ENCODE measurements at regions not wholly inside any gene's neighbourhood (a gene's known extent, or its start where the extent isn't known, plus 50 kb on each side); places are given as distances from the start of the nearest gene placed in this dataset.

DNA sequence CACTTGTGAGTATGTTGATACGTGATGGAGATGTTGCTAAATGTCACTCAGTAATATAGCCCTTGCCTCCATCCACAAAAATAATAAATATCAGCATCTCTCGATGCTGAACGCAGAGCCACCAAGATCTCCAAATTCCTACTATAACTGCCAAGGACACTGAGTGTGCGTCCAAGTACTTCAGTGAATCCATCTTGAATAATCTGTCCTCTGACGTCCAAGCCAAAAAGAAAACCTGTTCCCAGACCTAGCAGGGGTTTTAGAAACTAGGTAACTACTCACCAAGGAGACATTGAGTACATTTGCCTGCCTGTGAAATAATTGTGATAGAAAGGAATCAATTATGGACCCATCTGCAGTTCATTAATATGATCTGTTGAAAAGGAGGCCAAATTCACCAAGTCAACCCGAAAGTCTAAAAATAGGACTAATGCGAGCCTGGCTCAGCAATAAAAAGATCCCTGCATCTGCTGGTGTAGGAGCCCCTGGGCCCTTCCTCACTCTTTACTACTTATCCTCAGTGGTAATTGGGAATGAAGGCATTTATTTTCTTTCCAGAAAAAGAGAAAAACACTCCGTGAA, 226.9 kb upstream of the IRF2BP2 start:
- CTCF ChIA-PET = no interaction called here
- intact Hi-C loops (cut with micrococcal nuclease) = no loop called here
- POLR2A ChIA-PET = no interaction called here

DNA sequence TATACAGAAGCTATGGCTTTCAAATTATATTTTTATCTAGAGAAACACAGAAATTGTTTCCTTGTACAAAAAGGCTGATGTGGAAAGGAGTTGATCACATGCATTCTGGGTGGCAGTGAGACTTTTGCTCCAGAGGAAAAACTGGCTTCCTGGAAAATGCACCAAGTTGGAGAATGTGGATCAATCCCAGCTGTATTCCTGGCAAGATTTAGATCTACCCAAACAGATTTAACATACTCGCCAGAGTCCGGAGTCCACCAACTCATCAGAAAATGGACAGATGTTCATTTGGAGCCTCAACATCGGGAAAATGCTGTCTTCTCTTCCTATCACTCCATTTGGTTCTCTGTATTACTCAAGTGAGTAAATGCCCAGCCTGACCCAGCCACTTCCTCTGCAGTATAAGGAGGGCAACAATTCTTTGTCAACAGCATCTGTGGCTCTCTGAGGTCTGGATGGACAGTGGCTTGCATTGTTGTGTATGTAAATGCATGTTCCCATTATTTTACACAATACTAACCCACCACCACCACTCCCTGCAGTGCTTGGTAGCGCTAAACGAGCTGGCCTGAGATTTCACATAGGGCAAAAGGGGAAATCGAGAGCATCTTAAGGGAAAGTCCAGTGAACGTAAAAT, 226.2 kb upstream of the IRF2BP2 start:
- H2AFZ ChIP-seq (ENCODE audit: insufficient read depth, low read depth, low read length, poor library complexity, severe bottlenecking) = no peak overlapping the region
- WGBS (ENCODE audit: insufficient coverage) = 94% methylated on average over 4 of the region's 7 CpGs
- H3K9me3 ChIP-seq (ENCODE audit: control extremely low read depth in 1 of 3, control insufficient read depth in 2 of 3, insufficient read depth in 1 of 3, low read length in 2 of 3) = peaks cover 0 to 3% (median 3%) of the 10 kb centered on the region in 3 donors
- Mint-ChIP-seq H3K4me1 (no peaks in the 10 kb centered on the region), H3K4me3 (no peak overlapping the region), H3K9me3 (ENCODE audit: insufficient read depth) (no peaks in the 10 kb centered on the region), H3K27me3 (no peaks in the 10 kb centered on the region), H3K27ac (no peak overlapping the region)
- intact Hi-C loops (cut with micrococcal nuclease) = no loop called here
- no peak for ATAC-seq (ENCODE audit: low read depth)
- no peaks in the 10 kb centered on the region for H3K79me2 ChIP-seq (ENCODE audit: control insufficient read depth, insufficient read depth, low read length)
- no peak overlapping the region for H3K9ac ChIP-seq (ENCODE audit: low read length)
- DNase-seq = no peak
- ChIA-PET CTCF (no interaction called here), POLR2A (no interaction called here)
- no peaks in the 10 kb centered on the region for H3K36me3 ChIP-seq (replicated peaks in 1 of 2; ENCODE audit: control extremely low read depth in 1 of 2, control insufficient read depth in 1 of 2, extremely low read depth in 1 of 2, insufficient read depth in 2 of 2, low read length in 1 of 2)
- TF ChIP-seq EZH2 (IDR thresholded peaks at IDR 0.05; ENCODE audit: borderline replicate concordance, insufficient read depth, low read depth, low read length, poor library complexity, severe bottlenecking) = no peak
- TF ChIP-seq, protein P1, sequence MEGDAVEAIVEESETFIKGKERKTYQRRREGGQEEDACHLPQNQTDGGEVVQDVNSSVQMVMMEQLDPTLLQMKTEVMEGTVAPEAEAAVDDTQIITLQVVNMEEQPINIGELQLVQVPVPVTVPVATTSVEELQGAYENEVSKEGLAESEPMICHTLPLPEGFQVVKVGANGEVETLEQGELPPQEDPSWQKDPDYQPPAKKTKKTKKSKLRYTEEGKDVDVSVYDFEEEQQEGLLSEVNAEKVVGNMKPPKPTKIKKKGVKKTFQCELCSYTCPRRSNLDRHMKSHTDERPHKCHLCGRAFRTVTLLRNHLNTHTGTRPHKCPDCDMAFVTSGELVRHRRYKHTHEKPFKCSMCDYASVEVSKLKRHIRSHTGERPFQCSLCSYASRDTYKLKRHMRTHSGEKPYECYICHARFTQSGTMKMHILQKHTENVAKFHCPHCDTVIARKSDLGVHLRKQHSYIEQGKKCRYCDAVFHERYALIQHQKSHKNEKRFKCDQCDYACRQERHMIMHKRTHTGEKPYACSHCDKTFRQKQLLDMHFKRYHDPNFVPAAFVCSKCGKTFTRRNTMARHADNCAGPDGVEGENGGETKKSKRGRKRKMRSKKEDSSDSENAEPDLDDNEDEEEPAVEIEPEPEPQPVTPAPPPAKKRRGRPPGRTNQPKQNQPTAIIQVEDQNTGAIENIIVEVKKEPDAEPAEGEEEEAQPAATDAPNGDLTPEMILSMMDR (IDR thresholded peaks at IDR 0.05) = no peak
- H3K27ac ChIP-seq (ENCODE audit: low read length in 2 of 2) = no peak overlapping the region
- no peaks in the 10 kb centered on the region for H3K27me3 ChIP-seq (replicated peaks in 1 of 4; ENCODE audit: control extremely low read depth in 1 of 4, control insufficient read depth in 3 of 4, insufficient read depth in 4 of 4, low read length in 3 of 4)
- no peaks in the 10 kb centered on the region for H4K20me1 ChIP-seq (ENCODE audit: control insufficient read depth, insufficient read depth, low read length, poor library complexity, severe bottlenecking)
- no peak overlapping the region for H3K4me3 ChIP-seq (ENCODE audit: control extremely low read depth in 1 of 5, extremely low read depth in 1 of 5, insufficient read depth in 1 of 5, low read depth in 2 of 5, low read length in 4 of 5)
- H3K4me1 ChIP-seq (ENCODE audit: control insufficient read depth in 2 of 2, insufficient read depth in 2 of 2, low read length in 2 of 2) = no peaks in the 10 kb centered on the region
- H3K4me2 ChIP-seq (replicated peaks; ENCODE audit: low read depth, low read length, poor library complexity, severe bottlenecking) = no peak overlapping the region

More for the DNA sequence above, 226.9 kb upstream of the IRF2BP2 start:
- no peak overlapping the region for H3K27ac ChIP-seq (ENCODE audit: low read length in 2 of 2)
- DNase-seq (no peak), ATAC-seq (ENCODE audit: low read depth) (no peak)
- H3K4me3 Mint-ChIP-seq = no peak overlapping the region
- no peak overlapping the region for H3K4me3 ChIP-seq (ENCODE audit: control extremely low read depth in 1 of 5, extremely low read depth in 1 of 5, insufficient read depth in 1 of 5, low read depth in 2 of 5, low read length in 4 of 5)
- H3K27ac Mint-ChIP-seq = no peak overlapping the region
- H3K9me3 ChIP-seq (ENCODE audit: control extremely low read depth in 1 of 3, control insufficient read depth in 2 of 3, insufficient read depth in 1 of 3, low read length in 2 of 3) = peaks cover 0 to 3% (median 3%) of the 10 kb centered on the region in 3 donors
- H3K9ac ChIP-seq (ENCODE audit: low read length) = no peak overlapping the region
- 100% methylated on average over 2 of the region's 8 CpGs for WGBS (ENCODE audit: insufficient coverage)
- H3K27me3 Mint-ChIP-seq = no peaks in the 10 kb centered on the region
- no peak overlapping the region for H2AFZ ChIP-seq (ENCODE audit: insufficient read depth, low read depth, low read length, poor library complexity, severe bottlenecking)
- no peaks in the 10 kb centered on the region for H4K20me1 ChIP-seq (ENCODE audit: control insufficient read depth, insufficient read depth, low read length, poor library complexity, severe bottlenecking)
- TF ChIP-seq, protein P1 (IDR thresholded peaks at IDR 0.05) = no peak
- TF ChIP-seq EZH2 (IDR thresholded peaks at IDR 0.05; ENCODE audit: borderline replicate concordance, insufficient read depth, low read depth, low read length, poor library complexity, severe bottlenecking) = no peak
- no peak overlapping the region for H3K4me2 ChIP-seq (replicated peaks; ENCODE audit: low read depth, low read length, poor library complexity, severe bottlenecking)
- H3K36me3 ChIP-seq (replicated peaks in 1 of 2; ENCODE audit: control extremely low read depth in 1 of 2, control insufficient read depth in 1 of 2, extremely low read depth in 1 of 2, insufficient read depth in 2 of 2, low read length in 1 of 2) = no peaks in the 10 kb centered on the region
- H3K79me2 ChIP-seq (ENCODE audit: control insufficient read depth, insufficient read depth, low read length) = no peaks in the 10 kb centered on the region
- peaks cover 5% of the 10 kb centered on the region for H3K4me1 Mint-ChIP-seq
- H3K27me3 ChIP-seq (replicated peaks in 1 of 4; ENCODE audit: control extremely low read depth in 1 of 4, control insufficient read depth in 3 of 4, insufficient read depth in 4 of 4, low read length in 3 of 4) = no peaks in the 10 kb centered on the region
- H3K9me3 Mint-ChIP-seq (ENCODE audit: insufficient read depth) = no peaks in the 10 kb centered on the region
- H3K4me1 ChIP-seq (ENCODE audit: control insufficient read depth in 2 of 2, insufficient read depth in 2 of 2, low read length in 2 of 2) = peaks cover 2 to 5% of the 10 kb centered on the region in 2 donors
